ENCODE measurements at regions not wholly inside any gene's neighbourhood (a gene's known extent, or its start where the extent isn't known, plus 50 kb on each side); places are given as distances from the start of the nearest gene placed in this dataset.

DNA sequence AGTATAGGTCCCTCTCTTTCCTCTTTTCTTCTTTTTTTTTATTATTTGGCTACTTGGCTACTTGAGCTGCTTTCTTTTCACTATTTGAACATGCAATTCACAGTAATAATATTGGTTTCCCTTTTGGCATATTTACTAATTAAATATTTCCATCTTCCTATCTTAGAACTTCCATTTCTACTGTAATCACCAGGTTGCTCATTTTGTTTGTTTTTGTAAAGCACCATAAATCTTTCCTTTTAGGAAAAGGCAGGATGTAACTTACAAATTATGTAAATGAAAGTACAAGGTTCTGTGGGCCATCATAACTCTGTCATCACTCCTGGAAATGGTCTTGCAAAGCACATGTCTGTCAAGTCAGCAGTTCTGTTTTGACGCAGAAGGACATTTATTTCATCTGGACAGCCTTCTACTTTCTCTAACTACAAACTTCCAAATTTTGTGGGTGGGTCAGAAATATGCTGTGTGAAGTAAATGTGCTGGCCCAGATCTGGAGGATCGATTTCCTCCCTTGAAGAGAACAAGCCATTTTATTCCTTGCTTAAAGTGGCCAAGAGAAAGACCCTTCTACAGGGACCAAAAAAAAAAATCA is 71.7 kb upstream of the TNFSF18 start:
- Histone ChIP-seq H3K27ac (peak overlapping the region; percentile 30 to 74), H3K9me3 (no peaks in the 10 kb centered on the region), H3K27me3 (replicated peaks; ENCODE audit: insufficient read depth) (no peaks in the 10 kb centered on the region), H3K4me1 (replicated peaks) (peaks cover 3% of the 10 kb centered on the region), H3K4me3 (peak overlapping the region; percentile 3 to 13), H3K36me3 (no peaks in the 10 kb centered on the region)
- 21% methylated on average over 2 of the region's 2 CpGs for WGBS
- TF ChIP-seq POLR2A (IDR thresholded peaks at IDR 0.05) (no peak), CTCF (IDR thresholded peaks at IDR 0.05) (no peak), POLR2AphosphoS5 (IDR thresholded peaks at IDR 0.05) (no peak)
- intact Hi-C loops (cut with DNase I): no loop called here
- DNase-seq (ENCODE audit: low spot score): no peak

DNA sequence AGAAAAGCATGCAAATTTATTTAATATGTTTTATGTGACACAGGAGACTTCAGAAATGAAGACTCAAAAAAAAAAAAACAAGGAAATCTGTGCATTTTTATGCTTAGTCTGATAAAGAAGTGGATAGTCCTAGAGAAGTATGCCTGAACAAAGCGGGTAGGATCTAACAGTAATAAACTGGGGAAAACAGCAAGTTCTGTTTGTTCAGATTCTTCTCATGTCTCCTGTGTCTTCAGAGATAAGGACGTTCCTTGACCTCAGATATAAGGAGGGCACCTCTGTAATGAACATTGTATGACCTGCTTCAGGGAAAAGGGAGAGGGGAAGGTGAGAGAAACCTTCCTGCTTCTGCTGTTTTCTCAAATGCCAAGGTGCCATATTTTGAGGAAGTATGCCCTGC is 67.7 kb upstream of the TNFSF18 start:
- Histone ChIP-seq H3K27me3 (replicated peaks; ENCODE audit: insufficient read depth) (no peaks in the 10 kb centered on the region), H3K4me1 (replicated peaks) (peaks cover 2% of the 10 kb centered on the region), H3K4me3 (no peak overlapping the region), H3K9me3 (no peaks in the 10 kb centered on the region), H3K27ac (no peak overlapping the region), H3K36me3 (no peaks in the 10 kb centered on the region)
- TF ChIP-seq CTCF (IDR thresholded peaks at IDR 0.05) (no peak), POLR2A (IDR thresholded peaks at IDR 0.05) (no peak), POLR2AphosphoS5 (IDR thresholded peaks at IDR 0.05) (no peak)
- DNase-seq (ENCODE audit: low spot score): no peak
- intact Hi-C loops (cut with DNase I): no loop called here
- 74% methylated on average over 2 of the region's 2 CpGs for WGBS

DNA sequence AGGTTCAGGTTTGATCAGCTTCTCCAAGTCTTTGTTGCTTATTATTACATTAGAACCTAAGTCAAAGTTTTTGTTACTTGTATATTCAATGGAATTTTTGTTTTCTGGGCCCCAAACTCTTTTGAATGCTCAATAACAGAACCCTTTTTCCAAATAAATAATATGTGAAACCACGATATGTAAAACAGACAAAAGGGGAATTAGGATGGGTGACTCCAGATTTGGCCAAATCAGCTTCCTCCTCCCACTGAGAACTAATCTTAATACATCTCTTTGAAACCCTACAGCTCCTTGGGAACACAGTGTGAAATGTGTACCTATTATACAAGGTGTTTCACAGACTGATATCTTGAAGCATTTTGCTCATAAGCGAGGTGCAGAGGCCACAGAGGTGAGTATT is 67.0 kb upstream of the TNFSF18 start:
- no peak overlapping the region for H3K27ac ChIP-seq
- H3K4me3 ChIP-seq: no peak overlapping the region
- intact Hi-C loops (cut with DNase I): no loop called here
- no peaks in the 10 kb centered on the region for H3K9me3 ChIP-seq
- TF ChIP-seq CTCF (IDR thresholded peaks at IDR 0.05) (no peak), POLR2AphosphoS5 (IDR thresholded peaks at IDR 0.05) (no peak), POLR2A (IDR thresholded peaks at IDR 0.05) (no peak)
- no peak for DNase-seq (ENCODE audit: low spot score)
- H3K4me1 ChIP-seq (replicated peaks): no peaks in the 10 kb centered on the region
- no peaks in the 10 kb centered on the region for H3K36me3 ChIP-seq
- no peaks in the 10 kb centered on the region for H3K27me3 ChIP-seq (replicated peaks; ENCODE audit: insufficient read depth)
- 94% methylated on average over 2 of the region's 2 CpGs for WGBS

DNA sequence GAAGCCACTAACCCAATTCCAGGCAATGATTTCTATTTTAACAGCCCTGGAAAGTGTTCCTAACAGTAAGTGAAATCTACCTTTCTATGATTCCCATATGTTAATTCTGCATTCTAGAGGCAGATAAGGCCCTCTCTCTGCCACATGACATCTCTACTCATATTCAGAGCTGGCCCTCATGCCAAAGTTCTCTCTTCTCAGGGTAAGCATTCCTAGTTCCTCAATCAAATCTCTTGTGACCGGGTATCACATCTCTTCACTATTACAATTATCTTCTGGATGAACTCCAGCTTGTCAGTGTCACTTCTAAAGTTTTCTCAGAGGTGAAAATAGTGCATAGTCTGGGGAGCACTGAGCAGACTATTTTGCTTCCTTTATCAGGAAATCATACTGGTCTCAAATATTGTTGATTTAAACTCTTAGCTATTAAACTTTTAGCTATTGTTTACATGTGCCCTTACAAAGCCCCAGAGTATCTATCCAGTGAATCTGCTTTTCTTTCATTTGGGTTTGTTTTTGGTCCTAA is 66.4 kb upstream of the TNFSF18 start:
- Histone ChIP-seq H3K4me1 (replicated peaks) (no peaks in the 10 kb centered on the region), H3K4me3 (no peak overlapping the region), H3K27me3 (replicated peaks; ENCODE audit: insufficient read depth) (no peaks in the 10 kb centered on the region), H3K27ac (no peak overlapping the region), H3K36me3 (no peaks in the 10 kb centered on the region), H3K9me3 (no peaks in the 10 kb centered on the region)
- intact Hi-C loops (cut with DNase I): no loop called here
- WGBS: 41% methylated on average over 1 of the region's 1 CpG
- TF ChIP-seq CTCF (IDR thresholded peaks at IDR 0.05) (no peak), POLR2A (IDR thresholded peaks at IDR 0.05) (no peak), POLR2AphosphoS5 (IDR thresholded peaks at IDR 0.05) (no peak)
- DNase-seq (ENCODE audit: low spot score): no peak

DNA sequence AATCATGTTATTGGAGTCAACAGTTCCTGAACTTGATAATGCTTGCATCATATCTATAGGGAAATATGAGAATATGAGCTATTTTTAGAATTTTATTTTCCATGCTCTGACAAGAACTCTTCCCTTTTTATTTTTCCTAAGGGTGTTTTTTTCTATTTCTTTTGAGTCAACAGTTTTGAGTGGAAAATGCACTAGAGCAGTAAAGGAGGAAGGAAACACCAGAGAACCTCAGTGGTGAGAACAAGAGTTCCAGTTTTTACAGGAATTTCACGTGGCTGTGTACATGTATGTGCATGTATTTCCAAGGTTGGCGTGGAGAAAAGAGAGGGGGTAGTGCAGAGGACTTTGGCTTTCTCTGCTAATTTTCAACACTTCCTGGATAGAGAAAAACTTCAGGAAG is 63.6 kb upstream of the TNFSF18 start:
- 35% methylated on average over 2 of the region's 2 CpGs for WGBS

More for the DNA sequence above, 63.6 kb upstream of the TNFSF18 start:
- Histone ChIP-seq H3K27ac (no peak overlapping the region), H3K4me3 (no peak overlapping the region), H3K27me3 (replicated peaks; ENCODE audit: insufficient read depth) (no peaks in the 10 kb centered on the region), H3K4me1 (replicated peaks) (no peaks in the 10 kb centered on the region), H3K36me3 (no peaks in the 10 kb centered on the region), H3K9me3 (no peaks in the 10 kb centered on the region)
- DNase-seq (ENCODE audit: low spot score): no peak
- TF ChIP-seq CTCF (IDR thresholded peaks at IDR 0.05) (no peak), POLR2AphosphoS5 (IDR thresholded peaks at IDR 0.05) (no peak), POLR2A (IDR thresholded peaks at IDR 0.05) (no peak)
- intact Hi-C loops (cut with DNase I): no loop called here
